Astrocyte of the hippocampus (primary cell): ENCODE measurements at regions not wholly inside any gene's neighbourhood (a gene's known extent, or its start where the extent isn't known, plus 50 kb on each side); places are given as distances from the start of the nearest gene placed in this dataset.

Source experiments
- DNase-seq: peaks from one replicate; pipeline ENCODE4 v3.0.0; 2011; ENCODE audit warnings: low read depth, low spot score

DNA sequence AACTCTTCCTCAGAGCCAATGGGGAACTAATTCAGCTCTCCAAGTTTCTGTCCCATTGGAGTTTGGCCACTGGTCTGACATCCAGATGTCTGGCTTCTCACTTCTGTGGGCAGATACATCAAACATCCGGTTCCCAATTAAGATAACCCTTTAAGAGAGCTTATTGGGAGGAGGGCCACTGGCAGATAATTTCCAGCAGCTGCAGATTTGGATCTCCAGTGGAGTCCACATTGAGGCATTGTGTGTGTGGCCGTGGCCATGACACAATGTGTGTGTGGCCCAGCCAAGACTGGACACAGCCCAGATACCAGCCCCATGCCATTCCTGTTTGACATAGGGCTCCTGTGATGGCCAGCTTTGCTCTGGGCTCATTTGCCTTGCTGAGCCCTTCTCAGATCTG lies 110.5 kb upstream of the MAP1B start:
- DNase-seq, result no peak

DNA sequence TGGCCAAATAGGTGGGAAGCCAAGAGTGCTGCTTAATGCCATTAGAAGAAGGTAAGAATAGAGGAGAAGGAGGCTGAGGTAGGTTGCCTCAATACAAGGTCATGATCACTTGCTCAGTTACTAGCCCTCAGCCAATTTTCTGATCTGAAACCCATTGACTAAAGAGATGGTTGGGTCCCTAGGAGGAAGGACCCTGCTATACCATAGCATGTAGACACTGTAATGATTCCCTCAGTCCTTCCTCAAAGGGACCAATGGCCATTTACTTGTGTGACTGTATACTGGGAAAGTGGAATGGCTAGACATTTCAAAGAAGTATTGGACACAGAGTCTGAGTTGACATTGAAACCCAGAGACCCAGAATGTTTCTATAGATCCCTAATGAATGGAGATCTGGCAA lies 108.5 kb upstream of the MAP1B start:
- no peak for DNase-seq

DNA sequence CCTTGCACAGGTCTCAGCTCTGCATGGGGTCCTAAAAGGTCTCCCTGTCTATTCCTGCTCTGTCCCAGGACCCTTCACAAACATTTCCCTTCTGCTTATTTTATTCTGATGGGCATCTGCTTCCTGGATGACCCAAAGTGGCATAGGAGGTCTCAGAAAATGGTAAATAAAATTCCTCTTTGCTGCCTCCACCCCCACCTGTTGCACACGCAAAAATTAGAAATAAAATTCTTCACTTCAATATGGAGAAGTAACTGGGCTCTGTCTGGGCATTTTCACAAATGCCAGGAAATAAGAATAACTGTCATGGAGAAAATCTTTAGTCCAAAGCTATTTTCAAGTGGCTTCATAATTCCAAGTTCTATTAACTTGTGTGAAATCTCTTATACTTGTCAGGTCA lies 106.6 kb upstream of the MAP1B start:
- no peak for DNase-seq

DNA sequence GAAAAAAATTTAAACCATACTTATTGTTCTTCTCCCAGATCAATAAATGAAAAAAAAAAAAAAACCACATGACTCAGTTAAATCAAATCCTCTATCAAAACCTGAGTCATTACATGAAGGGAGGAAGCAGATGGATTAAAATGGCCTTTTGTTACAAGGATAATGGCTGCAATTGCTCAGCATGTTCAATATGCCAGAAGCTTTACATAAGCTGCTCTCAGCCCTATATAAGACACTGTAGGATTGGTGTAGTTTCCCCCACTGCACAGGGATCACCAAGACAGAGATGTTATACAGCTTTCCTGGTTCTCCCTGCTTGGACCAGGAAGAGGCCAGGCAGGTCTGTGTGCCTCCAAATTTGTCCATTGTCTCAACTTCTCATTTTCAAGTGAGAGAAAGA lies 101.6 kb upstream of the MAP1B start:
- no peak for DNase-seq

DNA sequence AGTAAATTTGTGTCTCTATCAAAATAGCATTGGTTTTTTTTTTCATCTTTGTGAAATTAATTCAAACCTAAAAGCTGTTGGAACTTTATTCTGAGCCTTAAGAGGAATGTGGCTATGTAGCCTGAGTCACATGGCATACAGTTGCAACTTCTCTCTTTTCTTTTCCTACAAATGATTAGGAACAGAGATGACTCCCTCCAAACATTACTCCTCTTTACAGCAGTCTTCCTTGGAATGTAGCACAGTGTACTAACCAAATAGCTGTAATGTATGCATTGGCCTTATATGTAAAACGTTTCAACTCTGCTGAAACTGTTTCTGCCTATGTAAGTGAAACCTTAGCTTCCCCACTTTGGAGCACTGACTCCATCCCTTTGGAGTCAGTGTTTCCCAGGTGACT lies 100.9 kb upstream of the MAP1B start:
- no peak for DNase-seq

DNA sequence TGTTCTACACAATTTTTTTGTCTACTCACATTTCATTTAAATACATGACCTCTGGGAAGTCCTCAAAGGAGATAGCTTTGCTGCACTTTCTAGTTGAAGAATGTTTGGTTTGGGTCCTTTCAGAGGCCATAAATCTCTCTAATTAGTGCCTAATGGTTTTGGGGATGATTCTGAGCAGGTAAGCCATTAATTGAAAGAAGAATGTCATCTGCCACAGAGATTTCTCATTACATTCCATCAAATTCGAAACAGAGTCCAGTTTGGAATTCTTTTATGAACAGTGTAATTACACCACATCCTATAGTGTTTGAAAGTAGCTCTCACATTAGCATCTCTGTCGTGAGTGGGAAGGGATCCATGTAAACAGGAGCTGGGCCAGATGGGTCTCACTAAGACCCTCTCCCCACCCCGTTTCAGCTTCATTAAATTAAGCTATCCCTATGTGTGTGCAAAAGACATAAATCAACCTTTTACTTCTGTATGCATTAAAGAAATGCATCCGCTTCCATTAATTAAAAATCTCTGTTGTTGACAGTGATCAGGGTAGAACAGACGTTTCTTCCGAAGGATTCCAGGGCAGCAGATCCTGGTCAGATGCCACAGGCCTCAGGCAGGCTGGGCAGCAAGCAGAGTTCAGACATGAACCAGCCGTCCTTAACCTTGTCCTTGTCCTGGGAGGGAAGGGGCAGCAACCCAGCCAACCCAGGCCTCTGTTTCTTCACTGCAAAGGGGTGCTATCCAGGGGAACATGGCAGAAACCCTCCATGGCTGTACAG lies 99.8 kb upstream of the MAP1B start:
- DNase-seq, result no peak

DNA sequence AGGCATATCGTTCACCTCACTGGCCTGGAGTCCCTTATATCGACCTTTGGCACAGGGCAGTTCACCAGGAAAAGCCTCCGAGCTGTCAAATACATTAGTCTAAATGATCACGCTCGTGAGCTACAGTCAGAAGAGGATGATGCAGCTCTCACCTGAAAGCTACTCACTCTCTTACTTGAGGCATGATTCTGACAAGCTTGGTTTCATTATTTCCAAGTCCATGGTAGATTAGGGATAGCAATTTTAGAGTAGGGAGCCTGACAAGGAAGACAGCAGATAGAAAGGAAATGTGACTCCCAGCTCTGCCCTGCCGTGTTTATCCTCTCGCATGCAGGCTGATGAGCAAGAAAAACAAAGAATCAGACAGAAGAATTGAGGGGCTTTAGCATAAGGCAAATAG lies 98.0 kb upstream of the MAP1B start:
- no peak for DNase-seq

DNA sequence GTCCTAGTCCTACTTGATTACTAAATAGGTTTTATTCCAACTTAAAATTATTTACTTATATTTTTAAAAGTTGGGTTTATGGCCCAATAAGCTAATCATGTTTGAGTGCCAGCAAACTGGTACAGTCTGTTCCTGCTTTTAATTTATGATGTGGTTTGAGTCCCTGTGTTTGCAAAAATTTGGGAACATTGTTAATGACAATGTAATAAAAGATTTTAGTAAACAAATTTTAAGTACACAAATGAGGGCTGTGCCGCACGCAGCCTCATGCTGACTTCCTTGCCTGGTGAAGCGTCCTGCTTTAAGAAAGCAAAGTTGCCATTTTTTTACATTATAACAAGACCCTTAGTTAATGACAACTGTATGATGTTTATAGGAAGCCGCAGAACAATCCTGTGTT lies 96.8 kb upstream of the MAP1B start:
- no peak for DNase-seq

DNA sequence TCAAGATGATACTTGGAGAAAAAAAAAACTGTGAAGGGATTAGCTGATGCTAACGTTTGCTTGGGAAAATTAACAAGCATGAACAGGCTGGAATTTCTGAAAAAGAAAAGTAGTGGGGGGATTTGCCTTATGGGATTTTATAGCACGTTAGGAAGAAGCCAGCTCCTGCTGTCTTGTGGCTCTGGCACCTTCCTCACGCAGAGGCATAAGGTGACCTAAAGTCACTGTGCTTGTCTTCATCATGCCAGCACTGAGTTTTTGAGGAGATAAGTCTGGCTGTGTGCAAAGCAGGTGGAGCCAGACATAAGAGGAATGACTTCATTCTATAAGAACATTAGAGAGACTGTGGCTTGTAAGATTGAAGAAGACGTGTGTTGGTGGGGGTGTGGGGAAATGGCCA lies 94.4 kb upstream of the MAP1B start:
- no peak for DNase-seq

DNA sequence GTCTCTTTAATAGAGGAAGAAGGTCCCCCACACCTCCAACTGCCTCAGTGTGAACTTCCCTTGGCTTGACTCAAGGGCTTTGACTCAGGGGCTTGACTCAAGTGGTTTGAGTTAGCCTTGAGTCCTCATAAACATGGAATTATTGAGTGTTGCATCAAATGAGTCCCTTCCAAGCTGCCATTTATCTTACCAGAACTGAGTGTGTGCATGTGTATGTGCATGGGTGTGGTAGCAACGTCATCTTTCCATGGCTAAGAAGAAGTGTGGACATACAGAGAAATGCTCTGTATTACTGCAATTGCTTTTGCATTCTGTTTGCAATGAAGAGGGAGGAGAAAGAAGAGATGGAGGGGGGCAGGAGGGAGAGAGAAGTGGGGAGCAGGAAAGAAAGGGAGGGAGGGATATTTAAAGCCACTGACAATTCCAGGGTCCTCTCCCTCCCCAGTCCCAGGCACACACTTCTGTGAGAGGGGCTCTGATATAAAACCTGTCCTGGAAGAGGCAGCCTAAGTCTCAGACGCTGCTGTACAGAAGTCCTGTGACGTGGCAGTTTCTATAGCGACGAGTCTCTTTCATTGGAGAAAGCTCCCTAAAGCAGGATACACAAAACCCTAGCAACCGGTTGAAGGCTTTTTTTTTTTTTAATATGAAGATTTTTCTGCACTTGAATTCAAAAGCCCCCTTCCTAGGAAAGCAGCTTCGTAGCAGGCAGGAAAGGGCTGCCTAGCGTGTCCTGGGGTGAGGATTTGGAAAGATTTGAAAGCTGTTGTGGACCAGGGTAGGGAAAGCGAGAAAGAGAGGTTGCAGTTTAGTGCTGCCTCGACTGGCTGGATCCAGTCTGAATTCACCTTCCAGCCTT lies 93.3 kb upstream of the MAP1B start:
- DNase-seq, result peak; percentile 86

DNA sequence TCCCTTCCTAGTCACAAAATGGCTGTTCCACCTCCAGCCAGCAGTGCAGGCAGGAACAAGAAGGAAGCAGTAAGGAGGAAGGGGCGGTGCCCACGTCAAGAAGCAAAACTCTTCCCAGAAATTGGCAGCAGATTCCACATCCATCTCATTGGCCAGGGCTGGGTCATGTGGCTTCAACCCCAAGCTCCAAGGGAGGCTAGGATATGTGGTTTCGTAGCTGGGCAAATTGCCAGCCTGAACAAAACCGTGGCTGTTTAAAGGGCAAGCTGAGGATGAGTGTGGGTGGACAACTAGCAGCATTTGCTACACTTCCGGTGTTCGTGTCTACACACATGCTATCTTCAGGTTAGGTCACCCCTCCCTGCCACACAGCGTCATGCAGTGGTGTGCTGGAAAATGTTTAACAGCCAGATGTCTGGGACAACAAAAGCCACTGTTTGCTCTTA lies 92.1 kb upstream of the MAP1B start:
- DNase-seq, result peak; percentile 88

DNA sequence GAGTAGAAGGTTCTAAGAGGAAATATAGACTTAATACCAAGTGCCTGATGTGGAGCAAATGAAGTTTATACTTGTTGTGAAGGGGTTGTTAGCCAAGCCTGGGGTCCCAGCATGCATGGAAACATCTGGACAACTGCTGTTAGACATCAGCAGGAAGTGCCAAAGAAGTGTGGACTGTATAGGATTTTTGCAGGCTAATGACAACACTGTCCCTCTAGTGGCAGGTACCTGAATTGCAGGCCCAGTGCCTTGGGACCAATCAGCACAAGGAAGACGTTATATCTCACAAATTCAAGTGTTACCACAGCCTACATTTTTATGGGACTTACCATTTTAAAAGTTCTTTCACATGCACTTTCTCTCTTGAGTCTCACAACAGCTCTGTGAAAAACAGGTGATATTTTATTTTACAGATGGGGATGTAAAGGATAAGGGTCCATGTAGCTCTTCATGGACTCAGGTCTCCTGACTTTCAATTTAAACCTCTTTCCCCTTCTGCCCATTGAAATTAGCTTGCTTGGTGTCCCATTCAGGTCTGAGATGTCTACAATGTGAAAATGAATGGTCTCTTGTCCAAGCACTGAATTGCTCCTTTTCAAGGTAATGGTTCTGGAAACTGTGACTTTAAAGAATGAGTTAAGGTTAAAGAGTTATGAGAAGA lies 89.0 kb upstream of the MAP1B start:
- peak; percentile 55 for DNase-seq

DNA sequence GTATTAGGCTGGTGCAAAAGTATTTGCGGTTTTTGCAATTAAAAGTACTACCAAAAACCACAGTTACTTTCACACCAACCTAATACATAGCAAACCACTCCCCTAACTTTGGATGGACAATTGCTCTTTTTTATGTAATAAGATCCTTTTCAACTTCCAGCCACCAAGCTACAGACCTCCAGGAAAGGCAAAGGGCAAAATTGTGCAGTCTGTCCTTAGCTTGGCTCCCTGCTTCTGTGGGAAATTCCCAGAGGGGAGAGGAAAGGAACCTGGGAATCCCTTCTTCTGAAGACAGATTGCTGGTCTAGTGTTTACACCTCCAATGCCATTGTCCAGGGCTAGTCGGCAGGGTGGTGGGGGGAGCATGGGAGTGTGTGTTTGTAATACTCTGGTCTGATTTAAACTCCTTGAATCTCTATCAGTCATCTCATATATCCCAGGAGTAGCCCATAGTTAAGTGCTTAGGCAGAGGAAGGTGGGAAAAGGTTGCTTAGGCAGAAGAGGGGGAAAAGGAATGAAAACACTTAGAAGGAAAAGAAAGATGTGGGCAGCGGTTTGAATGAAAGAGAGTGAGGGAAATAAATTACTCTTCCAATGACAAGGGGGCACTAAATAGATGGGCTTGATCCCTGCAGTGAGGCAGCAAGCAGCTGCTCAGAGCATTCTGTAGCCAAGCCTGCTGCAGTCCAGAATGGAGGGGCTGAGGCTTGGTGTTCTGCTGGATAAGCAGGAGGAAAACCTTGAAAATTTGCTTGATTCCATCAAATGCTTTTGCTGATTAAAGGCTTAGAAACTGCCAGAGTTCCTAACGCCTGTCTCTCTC lies 86.9 kb upstream of the MAP1B start:
- peak; percentile 16 for DNase-seq

DNA sequence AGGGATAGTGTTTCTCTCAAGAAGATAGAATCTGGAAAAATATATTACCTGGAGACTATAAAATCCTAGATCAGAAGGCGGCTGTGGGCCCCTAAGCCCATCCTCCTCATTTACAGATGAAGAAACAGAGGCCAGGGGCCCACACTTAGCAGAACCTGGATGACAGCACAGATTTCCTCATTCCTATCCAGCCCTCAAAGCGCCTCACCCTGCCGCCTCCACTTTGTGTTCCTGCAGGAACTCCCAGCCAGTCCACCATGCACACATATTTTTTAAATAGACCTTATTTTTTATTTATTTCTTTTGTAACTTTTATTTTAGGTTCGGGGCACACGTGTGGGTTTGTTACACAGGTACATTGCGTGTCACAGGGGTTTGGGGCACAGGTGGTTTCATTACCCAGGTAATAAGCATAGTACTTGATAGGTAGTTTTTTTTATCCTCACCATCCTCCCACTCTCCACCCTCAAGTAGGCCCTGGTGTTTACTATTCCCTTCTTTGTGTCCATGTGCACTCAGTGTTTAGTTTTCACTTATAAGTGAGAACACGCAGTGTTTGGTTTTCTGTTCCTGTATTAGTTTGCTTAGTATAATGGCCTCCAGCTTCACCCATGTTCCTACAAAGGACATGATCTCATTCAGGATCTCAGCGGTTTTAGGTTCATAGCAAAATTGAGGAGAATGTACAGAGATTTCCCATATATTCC lies 85.5 kb upstream of the MAP1B start:
- no peak for DNase-seq

DNA sequence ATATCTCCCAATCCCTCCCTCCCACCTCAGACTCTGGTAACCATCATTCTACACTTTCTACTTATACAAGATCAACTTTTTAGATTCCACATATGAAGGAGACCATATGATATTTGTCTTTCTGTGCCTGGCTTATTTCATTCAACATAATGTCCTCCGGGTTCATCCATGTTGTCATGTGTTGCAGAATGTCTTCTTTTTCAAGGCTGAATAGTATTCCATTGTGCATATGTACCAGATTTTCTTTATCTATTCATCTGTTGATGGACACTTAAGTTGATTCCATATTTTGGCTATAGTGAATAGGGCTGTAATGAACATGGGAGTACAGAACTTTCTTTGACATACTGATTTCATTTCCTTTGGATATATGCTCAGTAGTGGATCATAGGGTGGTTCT lies 78.9 kb upstream of the MAP1B start:
- no peak for DNase-seq

DNA sequence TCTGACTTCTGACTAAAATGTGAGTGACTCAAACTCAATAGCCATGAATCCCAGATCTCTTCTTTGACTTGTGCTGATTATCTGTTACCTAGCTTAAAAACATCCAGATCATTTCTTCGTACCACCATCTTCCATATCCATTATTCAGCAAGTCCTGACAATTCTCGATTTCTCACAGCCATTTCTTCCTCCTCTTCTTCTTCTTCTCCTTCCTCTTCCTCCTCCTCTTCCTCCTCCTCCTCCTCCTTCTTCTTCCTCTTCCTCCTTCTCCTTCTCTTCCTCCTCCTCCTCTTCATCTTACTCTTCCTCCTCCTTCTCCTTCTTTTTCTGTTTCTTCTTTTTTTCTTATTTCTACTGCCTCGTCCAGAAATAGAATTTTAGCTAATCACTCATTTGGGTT lies 77.0 kb upstream of the MAP1B start:
- DNase-seq, result no peak

DNA sequence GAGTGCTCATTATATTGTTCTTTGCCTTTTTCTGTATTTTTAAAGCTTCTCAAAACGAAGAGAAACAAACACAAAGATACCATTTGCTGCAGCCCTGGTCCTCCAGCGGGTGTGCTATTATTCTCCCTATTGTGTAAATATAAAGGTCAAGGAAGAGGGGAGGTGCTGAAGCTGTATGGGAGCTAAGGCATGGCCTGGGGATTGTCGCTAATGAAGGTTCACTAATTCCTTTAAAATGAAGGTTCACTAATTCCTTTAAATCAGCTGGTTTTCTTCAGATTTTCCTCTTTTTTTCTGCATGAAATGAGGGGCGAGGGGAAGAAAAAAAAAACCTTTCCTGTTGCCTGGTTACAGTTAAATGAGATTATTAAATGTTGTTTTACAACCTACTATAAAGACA lies 74.5 kb upstream of the MAP1B start:
- DNase-seq, result no peak

DNA sequence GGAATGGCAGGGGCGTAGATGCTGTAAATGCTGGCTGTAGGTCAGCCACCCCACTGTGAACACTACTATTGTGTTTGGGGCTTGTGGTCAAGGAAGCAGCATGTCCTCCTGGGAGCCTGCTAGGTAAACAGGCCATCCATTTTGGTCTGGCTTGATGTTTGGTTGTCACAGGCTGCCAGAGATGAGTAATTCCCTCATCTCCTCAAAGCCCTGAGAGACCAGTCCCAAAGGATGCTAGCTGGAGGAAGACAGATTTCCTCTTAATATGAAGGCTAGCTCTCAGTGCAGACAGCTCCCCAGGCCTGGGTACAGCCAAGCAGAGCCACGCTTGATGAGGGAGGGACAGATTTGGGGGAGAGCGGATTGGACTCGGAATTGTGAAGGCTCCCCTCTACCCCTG lies 72.5 kb upstream of the MAP1B start:
- no peak for DNase-seq

DNA sequence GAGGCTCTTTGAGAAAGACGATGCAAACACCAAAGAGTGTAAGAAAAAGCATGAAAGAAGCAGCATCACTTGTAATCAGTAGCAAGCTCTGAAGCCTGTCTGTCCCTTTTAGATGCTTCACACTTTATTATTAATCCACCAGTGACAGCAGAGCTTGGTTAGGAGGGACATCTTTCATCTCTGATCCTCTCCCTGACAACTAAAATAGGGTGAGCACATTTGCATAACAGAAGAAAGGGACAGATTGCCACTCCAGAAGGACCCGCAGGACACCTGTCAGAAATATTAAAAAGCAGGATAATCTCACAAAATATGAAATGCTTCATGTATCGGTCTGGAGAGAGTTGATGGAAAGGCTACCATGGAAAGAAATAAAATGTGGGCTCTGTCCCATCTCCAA lies 71.4 kb upstream of the MAP1B start:
- DNase-seq, result no peak

DNA sequence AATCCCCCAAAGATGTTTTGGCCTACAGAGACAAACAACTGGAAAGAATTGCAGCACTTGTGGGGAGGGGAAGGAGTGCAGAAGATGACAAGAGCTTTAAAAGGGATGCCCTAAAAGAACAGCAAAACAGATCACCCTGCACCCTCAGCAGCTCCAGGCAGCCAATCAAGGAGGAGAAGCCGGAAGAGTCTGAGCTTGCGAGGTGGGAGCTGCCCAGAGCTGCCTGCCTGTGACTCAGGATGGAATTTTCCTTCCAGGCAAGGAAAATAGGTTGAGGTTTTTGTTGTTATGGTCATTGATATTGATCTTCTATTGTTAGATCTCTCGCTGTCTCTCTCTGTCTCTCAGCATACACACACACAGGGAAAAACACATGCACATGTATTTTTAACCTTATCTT lies 70.3 kb upstream of the MAP1B start:
- peak; percentile 54 for DNase-seq

DNA sequence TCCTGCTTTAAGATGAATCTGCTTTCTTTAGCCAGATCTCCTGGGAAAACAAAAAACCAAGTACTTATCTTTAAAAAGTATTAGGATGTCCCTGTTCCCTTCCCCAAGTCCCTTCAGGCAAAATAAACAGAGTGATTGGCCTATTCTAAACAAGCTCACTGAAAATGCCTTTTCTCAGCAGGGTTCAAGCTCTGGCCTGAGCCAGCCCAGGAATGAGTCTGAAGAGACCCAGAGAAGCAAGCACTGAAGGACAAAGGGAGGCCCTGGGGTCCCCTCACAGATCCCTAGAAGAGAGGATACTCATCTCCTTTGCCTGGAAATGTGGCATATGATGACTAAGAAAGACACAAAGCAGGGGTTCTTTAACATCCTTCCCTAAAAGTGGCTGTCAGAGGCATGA lies 66.8 kb upstream of the MAP1B start:
- no peak for DNase-seq
